Hepatocyte (in vitro differentiated cells): ENCODE measurements at regions not wholly inside any gene's neighbourhood (a gene's known extent, or its start where the extent isn't known, plus 50 kb on each side); places are given as distances from the start of the nearest gene placed in this dataset.

Experiments used
- DNase-seq: peaks from one replicate; pipeline ENCODE4 v3.0.0-alpha.2; 2016; ENCODE audit warnings: low spot score
- H2AFZ ChIP-seq: fragments of 200-600 bp; sonication (generic); 2 replicates; pipeline ENCODE4 v1.6.0; 2016; ENCODE audit warnings: antibody characterized with exemption, mild to moderate bottlenecking
- H3K27ac ChIP-seq: fragments of 200-600 bp; sonication (generic); 2 replicates; pipeline ENCODE4 v1.5.1; 2016; ENCODE audit warnings: mild to moderate bottlenecking
- H3K27me3 ChIP-seq: fragments of 200-600 bp; sonication (generic); 2 replicates; pipeline ENCODE4 v1.6.1; 2016
- H3K36me3 ChIP-seq: fragments of 200-600 bp; sonication (generic); replicated peaks from 2 replicates; pipeline ENCODE4 v1.5.1; 2016; ENCODE audit warnings: low read depth; ENCODE audit not compliant: insufficient read depth
- H3K4me1 ChIP-seq: fragments of 200-600 bp; sonication (generic); 2 replicates; pipeline ENCODE4 v1.5.1; 2016; ENCODE audit warnings: mild to moderate bottlenecking, moderate library complexity; ENCODE audit not compliant: insufficient read depth
- H3K4me2 ChIP-seq: fragments of 200-600 bp; sonication (generic); 2 replicates; pipeline ENCODE4 v1.6.0; 2016
- H3K4me3 ChIP-seq: fragments of 200-600 bp; sonication (generic); 2 replicates; pipeline ENCODE4 v1.5.1; 2016; ENCODE audit warnings: mild to moderate bottlenecking
- H3K79me2 ChIP-seq: fragments of 200-600 bp; sonication (generic); 2 replicates; pipeline ENCODE4 v1.6.0; 2017; ENCODE audit warnings: mild to moderate bottlenecking
- H3K9me2 ChIP-seq: fragments of 200-600 bp; sonication (generic); replicated peaks from 2 replicates; pipeline ENCODE4 v1.6.0; 2017; ENCODE audit warnings: mild to moderate bottlenecking; ENCODE audit not compliant: insufficient read depth
- H3K9me3 ChIP-seq: fragments of 200-600 bp; sonication (generic); 2 replicates; pipeline ENCODE4 v1.5.1; 2016; ENCODE audit warnings: low read depth, mild to moderate bottlenecking
- H4K20me1 ChIP-seq: fragments of 200-600 bp; sonication (generic); 2 replicates; pipeline ENCODE4 v1.6.0; 2016; ENCODE audit warnings: mild to moderate bottlenecking; ENCODE audit not compliant: insufficient read depth, poor library complexity, severe bottlenecking
- EZH2 ChIP-seq: fragments of 200-600 bp; sonication (generic); IDR thresholded peaks from 2 replicates; pipeline ENCODE4 v1.6.1; 2016; ENCODE audit warnings: antibody characterized with exemption, mild to moderate bottlenecking, borderline replicate concordance
- EZH2phosphoT487 ChIP-seq: fragments of 200-600 bp; sonication (generic); IDR thresholded peaks from one replicate; pipeline ENCODE4 v1.6.1; 2018; ENCODE audit warnings: antibody characterized with exemption, mild to moderate bottlenecking, low read depth, moderate library complexity; ENCODE audit not compliant: unreplicated experiment, severe bottlenecking
- WGBS: methylation state at CpG from one replicate; pipeline ENCODE4 v1.1.6; 2016; ENCODE audit warnings: low lambda C conversion rate; ENCODE audit errors: missing lambda C conversion rate; 5-methylcytosine and 5-hydroxymethylcytosine counted together
- TF ChIP-seq, protein P1 (sequence below): fragments of 200-600 bp; sonication (generic); IDR thresholded peaks from 2 replicates; pipeline ENCODE4 v1.5.1; 2016; ENCODE audit warnings: antibody characterized with exemption, mild to moderate bottlenecking; ENCODE audit not compliant: poor library complexity

DNA sequence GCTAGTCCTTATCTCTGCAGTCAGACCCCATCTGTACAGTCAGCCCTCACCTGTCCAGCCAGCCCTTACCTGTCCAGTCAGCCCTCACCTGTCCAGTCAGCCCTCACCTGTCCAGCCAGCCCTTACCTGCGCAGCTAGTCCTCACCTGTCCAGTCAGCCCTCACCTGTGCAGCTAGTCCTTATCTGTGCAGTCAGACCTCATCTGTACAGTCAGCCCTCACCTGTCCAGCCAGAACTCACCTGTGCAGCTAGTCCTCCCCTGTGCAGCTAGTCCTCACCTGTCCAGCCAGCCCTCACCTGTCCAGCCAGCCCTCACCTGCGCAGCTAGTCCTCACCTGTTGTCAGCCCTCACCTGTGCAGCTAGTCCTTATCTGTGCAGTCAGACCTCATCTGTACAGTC is 506.8 kb downstream of the NPHP4 start:
- no peaks in the 10 kb centered on the region for H4K20me1 ChIP-seq
- no peaks in the 10 kb centered on the region for H3K4me1 ChIP-seq
- H3K27me3 ChIP-seq = no peaks in the 10 kb centered on the region
- no peaks in the 10 kb centered on the region for H3K9me2 ChIP-seq
- no peak for TF ChIP-seq EZH2
- TF ChIP-seq, protein P1, sequence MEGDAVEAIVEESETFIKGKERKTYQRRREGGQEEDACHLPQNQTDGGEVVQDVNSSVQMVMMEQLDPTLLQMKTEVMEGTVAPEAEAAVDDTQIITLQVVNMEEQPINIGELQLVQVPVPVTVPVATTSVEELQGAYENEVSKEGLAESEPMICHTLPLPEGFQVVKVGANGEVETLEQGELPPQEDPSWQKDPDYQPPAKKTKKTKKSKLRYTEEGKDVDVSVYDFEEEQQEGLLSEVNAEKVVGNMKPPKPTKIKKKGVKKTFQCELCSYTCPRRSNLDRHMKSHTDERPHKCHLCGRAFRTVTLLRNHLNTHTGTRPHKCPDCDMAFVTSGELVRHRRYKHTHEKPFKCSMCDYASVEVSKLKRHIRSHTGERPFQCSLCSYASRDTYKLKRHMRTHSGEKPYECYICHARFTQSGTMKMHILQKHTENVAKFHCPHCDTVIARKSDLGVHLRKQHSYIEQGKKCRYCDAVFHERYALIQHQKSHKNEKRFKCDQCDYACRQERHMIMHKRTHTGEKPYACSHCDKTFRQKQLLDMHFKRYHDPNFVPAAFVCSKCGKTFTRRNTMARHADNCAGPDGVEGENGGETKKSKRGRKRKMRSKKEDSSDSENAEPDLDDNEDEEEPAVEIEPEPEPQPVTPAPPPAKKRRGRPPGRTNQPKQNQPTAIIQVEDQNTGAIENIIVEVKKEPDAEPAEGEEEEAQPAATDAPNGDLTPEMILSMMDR = no peak
- TF ChIP-seq EZH2phosphoT487 = no peak
- H3K27ac ChIP-seq = no peak overlapping the region
- no peaks in the 10 kb centered on the region for H3K9me3 ChIP-seq
- WGBS = 96% methylated on average over 2 of the region's 2 CpGs
- no peak for DNase-seq
- H3K4me2 ChIP-seq = no peak overlapping the region
- no peaks in the 10 kb centered on the region for H3K79me2 ChIP-seq
- H2AFZ ChIP-seq = no peak overlapping the region
- no peak overlapping the region for H3K4me3 ChIP-seq
- no peaks in the 10 kb centered on the region for H3K36me3 ChIP-seq

DNA sequence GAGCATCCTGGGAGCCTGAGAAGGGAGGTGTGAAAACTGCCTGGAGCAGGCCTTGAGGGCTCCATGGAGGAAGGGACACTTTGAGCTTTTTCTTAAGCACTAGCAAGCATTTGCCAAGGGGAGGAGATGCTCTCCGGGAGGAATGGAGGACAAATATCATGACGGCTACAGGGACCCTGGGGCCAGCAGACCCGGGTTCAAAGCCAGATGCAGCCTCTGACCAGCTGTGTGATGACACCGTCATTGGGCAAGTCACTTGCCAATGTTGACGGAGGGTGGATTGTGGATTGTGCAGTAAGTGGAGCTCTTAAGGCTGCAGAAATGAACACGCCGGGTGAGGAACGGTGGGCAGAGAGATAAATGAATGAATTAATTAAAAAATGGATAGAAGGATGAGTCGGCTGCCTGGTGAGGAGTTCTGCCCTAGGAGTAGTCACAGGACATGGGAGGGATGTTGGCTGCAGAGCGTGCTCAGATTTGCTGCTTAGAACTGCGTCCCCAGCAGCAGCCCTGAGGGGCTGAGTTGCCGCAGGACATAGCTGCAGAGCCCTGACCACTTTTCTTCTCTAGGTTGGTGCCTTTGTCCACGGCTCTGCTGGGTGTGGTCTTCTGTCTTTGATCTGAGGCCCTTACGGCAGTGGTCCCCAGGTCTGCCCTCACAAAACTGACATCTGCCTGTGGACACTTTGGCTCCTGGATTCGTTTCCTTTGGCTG is 507.6 kb downstream of the NPHP4 start:
- Histone ChIP-seq H3K9me2 (no peaks in the 10 kb centered on the region), H3K36me3 (no peaks in the 10 kb centered on the region), H4K20me1 (no peaks in the 10 kb centered on the region), H3K27me3 (no peaks in the 10 kb centered on the region), H3K4me2 (no peak overlapping the region), H3K4me1 (no peaks in the 10 kb centered on the region), H2AFZ (no peak overlapping the region), H3K27ac (no peak overlapping the region), H3K4me3 (no peak overlapping the region), H3K9me3 (no peaks in the 10 kb centered on the region), H3K79me2 (no peaks in the 10 kb centered on the region)
- no peak for DNase-seq
- 74% methylated on average over 15 of the region's 15 CpGs for WGBS
- TF ChIP-seq EZH2phosphoT487 = no peak
- TF ChIP-seq, protein P1 = no peak
- TF ChIP-seq EZH2 = no peak

DNA sequence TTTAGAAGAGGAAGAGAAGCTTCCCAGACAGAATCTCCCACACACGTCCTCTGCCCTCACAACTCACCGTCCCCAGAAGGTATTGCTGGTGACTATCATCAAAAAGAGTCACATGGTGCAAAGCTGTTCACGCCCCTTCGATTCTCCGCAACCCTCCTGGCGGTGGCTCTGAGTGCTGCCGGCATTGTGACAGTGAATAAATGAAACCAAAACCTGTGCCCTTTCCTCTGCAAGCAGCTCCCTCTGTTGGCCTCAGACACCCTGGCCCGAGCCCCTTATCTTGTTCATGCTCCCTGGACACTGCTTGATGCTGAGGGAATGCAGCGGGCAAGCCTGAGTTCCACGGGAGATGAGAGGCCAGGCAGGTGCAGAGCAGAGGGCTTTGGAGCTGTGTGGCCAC is 510.3 kb downstream of the NPHP4 start:
- no peaks in the 10 kb centered on the region for H3K9me2 ChIP-seq
- H3K9me3 ChIP-seq = no peaks in the 10 kb centered on the region
- H3K27ac ChIP-seq = no peak overlapping the region
- WGBS = 42% methylated on average over 10 of the region's 10 CpGs
- H2AFZ ChIP-seq = no peak overlapping the region
- TF ChIP-seq EZH2 = no peak
- TF ChIP-seq, protein P1 = peak; percentile 25
- no peaks in the 10 kb centered on the region for H4K20me1 ChIP-seq
- H3K4me3 ChIP-seq = no peak overlapping the region
- DNase-seq = peak; percentile 38
- no peaks in the 10 kb centered on the region for H3K4me1 ChIP-seq
- H3K36me3 ChIP-seq = no peaks in the 10 kb centered on the region
- no peaks in the 10 kb centered on the region for H3K27me3 ChIP-seq
- H3K4me2 ChIP-seq = no peak overlapping the region
- H3K79me2 ChIP-seq = no peaks in the 10 kb centered on the region

DNA sequence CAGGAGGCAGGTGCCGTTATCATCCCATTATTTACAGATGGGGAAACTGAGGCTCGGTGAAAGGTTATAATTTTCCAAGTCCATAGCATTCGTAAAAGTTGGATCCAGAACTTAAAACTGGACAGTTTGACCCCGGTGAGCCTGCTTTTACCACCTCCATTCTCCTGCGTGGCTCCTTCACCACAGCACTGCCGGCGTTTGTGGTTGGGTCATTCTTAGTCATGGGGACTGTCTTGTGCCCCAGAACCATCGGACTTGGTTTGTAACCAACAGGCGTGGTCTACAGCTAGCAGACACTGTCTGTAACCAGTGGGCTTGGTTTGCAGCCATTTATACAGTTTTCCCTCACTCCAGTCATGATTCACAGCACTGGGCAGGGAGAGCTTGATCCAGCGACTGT is 511.3 kb downstream of the NPHP4 start:
- no peak for TF ChIP-seq EZH2phosphoT487
- no peak for TF ChIP-seq EZH2
- TF ChIP-seq, protein P1 = no peak
- Histone ChIP-seq H3K27ac (no peak overlapping the region), H2AFZ (no peak overlapping the region), H3K27me3 (no peaks in the 10 kb centered on the region), H3K4me1 (no peaks in the 10 kb centered on the region), H3K9me3 (no peaks in the 10 kb centered on the region), H3K9me2 (no peaks in the 10 kb centered on the region), H3K36me3 (no peaks in the 10 kb centered on the region), H3K4me3 (no peak overlapping the region), H3K4me2 (no peak overlapping the region), H3K79me2 (no peaks in the 10 kb centered on the region), H4K20me1 (no peaks in the 10 kb centered on the region)
- 94% methylated on average over 10 of the region's 10 CpGs for WGBS
- no peak for DNase-seq
